ENCODE measurements at regions not wholly inside any gene's neighbourhood (a gene's known extent, or its start where the extent isn't known, plus 50 kb on each side); places are given as distances from the start of the nearest gene placed in this dataset.

GRCh38 chr5:115402822-115403577, 106.5 kb upstream of the CCDC112 start:
- no peak for DNase-seq (ENCODE audit: low spot score)

- no peak for DNase-seq (ENCODE audit: low spot score)
These were observed 105.6 kb upstream of the CCDC112 start for GRCh38 chr5:115402092-115402491.

GRCh38 chr5:115398719-115399118, 102.3 kb upstream of the CCDC112 start:
- no peak for DNase-seq (ENCODE audit: low spot score)

DNA sequence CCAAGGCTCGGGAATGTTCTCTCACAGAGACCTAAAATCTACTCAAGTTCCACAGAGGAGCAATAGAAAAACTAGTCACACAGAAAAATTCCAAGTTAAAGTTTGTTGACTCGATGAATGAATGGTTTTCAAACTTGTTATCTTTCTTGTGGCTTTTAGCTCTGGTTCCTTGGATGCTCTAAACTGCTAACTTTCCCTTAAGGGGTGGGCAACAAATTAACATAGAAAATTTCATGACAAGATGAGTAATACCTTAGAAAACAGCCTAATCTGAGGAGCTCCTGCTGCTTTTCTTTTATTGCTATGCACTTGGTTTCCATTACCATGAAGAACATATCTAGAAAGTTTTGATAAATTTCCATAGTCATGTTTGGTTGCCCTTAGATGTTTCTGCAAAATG, 100.2 kb upstream of the CCDC112 start:
- DNase-seq (ENCODE audit: low spot score) = no peak

DNA sequence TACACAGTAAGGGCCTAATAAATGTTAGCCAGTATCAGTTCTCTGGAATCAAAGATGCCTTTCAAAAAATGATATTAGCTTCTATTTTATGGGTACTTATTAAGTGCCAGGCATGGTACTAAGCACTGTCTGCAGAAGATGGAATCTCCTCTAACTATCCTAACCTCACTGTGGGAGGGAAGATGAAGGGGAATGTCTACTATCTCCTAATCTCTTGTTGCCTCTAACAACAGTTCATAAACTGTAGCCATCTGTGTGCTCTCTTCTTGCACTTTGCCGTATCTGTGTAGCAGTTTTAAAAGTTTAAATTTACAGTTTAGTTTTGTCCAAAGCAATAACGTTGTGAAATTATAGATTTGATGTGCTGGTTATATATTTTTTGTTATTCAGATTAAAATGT, 99.6 kb upstream of the CCDC112 start:
- DNase-seq (ENCODE audit: low spot score) = no peak

DNA sequence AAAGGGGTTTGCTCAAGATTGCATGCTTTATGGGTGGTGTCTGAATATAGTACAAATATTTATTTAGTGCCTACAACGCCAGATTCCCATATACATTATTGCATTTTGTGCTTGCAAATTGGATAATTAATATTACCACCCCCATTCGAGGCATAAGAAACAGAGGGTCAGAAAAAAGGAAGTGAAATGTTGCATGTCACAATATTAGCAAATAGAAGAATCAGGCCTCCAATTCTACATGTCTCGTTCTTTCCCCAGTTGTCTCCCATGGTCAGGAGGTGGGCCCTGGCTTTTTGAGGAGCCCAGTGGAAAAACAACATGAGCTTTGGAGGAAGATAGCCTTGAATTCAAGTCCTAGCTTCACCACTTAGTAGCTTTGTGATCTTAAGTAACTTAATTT, 98.1 kb upstream of the CCDC112 start:
- no peak for DNase-seq (ENCODE audit: low spot score)

- DNase-seq (ENCODE audit: low spot score) = no peak
These were observed 96.8 kb upstream of the CCDC112 start for GRCh38 chr5:115393239-115393638.

GRCh38 chr5:115392611-115393010, 96.2 kb upstream of the CCDC112 start:
- DNase-seq (ENCODE audit: low spot score) = no peak

GRCh38 chr5:115391780-115392179, 95.3 kb upstream of the CCDC112 start:
- DNase-seq (ENCODE audit: low spot score) = no peak

DNA sequence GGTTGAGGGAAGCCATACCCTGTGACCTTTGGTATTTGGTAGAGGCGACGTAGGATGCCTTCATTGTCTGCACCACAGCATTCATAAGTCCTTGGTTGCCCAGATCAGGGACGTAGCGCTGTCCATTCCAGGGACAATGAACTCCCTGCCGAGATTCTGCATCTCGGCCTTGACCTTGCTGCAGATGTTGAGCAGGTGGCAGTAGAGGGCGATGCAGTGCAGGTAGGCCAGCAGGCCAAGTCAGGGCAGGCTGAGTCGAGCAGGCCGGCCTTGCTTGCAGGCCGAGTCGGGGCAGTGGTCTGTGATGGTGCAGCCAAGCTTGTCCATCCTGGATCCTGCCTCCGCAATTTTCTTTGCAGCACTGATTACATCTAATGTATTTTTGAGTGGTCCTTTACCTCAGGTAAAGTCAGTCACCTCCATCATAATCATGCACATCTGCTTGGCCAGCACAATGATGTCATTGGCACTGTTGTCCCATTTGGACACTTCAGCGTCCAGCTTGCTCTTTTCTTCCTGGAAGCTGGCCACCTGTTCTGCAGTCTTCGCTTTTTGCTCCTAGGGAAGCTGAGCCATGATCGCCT, 93.4 kb upstream of the CCDC112 start:
- no peak for DNase-seq (ENCODE audit: low spot score)

DNA sequence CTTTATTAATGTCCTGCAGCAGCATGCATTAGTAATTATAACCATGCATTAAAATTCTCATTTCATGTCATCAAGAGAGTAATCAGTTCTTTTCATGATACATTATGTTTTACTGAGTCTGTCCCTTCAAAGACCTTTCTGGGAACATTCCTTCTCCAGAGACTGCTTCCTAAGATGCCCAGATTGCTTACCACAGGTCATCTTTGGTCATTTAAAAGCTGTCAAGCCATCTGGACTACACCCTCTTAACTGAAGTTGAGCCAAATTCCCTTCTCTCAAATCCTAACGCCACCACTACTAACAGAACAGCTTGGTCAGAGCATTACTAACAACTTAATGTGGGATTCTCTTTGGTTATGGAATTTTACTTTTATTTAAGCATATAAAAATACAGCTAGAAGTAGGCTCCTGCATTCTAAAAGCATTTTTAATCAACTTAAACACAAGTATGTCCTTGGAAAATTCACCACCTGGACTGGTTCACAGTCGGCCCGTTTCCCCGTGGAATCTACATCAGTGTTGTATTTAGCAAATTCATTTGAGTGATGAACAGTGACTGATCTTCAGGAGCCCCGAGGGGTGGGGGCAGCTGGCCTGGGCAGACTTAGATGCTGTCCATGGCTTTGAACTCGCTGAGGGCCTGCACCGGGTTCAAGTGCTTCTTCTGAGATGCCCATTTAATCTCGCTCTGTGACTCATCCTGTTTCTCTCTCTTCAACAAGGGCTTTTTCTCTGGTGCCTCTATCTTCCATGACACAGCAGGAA, 92.8 kb upstream of the CCDC112 start:
- no peak for DNase-seq (ENCODE audit: low spot score)

GRCh38 chr5:115388240-115388639, 91.8 kb upstream of the CCDC112 start:
- DNase-seq (ENCODE audit: low spot score) = no peak

DNA sequence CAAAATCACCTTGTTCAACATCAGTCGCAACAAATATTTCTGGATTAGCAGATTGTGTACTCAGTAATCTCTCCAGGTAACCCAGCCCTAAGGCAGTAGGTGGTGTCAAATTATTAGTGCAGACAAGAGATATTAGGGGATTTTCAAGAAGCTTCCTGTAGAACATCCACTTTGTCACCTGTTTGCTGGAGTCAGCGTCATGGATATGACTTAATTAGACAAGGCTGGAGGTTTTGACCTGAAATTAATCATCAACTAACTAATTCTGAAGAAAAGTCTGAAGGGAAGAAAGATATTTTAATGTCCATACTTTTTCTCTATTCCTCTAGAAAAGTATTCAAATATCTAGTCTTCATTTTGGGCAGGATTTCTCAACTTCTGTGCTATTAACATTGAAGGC, 91.4 kb upstream of the CCDC112 start:
- DNase-seq (ENCODE audit: low spot score) = no peak

DNA sequence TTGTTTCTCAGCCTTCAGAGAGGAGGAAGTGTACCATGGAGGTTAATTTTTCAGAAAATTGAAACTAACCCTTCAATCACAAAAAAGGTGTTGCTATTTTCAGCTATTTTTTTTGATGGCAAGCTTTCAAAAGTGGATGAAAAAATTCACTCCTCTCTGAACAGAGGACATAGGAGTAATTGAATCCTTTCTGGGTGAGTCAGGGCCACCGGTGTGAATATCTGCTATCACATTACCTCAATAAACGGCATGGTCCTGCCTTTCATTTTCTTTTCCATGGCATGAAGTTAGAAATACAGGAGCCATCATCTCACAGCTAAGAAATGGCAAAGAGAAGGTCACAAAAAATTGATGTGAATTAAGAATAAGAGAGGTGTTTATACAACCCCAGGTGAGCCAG, 90.2 kb upstream of the CCDC112 start:
- no peak for DNase-seq (ENCODE audit: low spot score)

- DNase-seq (ENCODE audit: low spot score) = no peak
These were observed 88.3 kb upstream of the CCDC112 start for GRCh38 chr5:115384587-115385375.

- DNase-seq (ENCODE audit: low spot score) = no peak
These were observed 86.5 kb upstream of the CCDC112 start for GRCh38 chr5:115382989-115383388.

GRCh38 chr5:115381911-115382662, 85.6 kb upstream of the CCDC112 start:
- no peak for DNase-seq (ENCODE audit: low spot score)

- DNase-seq (ENCODE audit: low spot score) = peak; percentile 74
These were observed 83.3 kb upstream of the CCDC112 start for GRCh38 chr5:115379622-115380344.

- no peak for DNase-seq (ENCODE audit: low spot score)
These were observed 82.3 kb upstream of the CCDC112 start for GRCh38 chr5:115378754-115379153.

GRCh38 chr5:115377468-115378217, 81.2 kb upstream of the CCDC112 start:
- DNase-seq (ENCODE audit: low spot score) = peak; percentile 62

Measured in activated CD4-positive, alpha-beta T cell treated with anti-CD3 and anti-CD28 coated beads, Interleukin-2, Interleukin-4, amounts not matched to agents 100 ng/mL and 50 ng/mL, durations not matched to agents 16 hours and 8 hours (primary cell).